ENCODE measurements at regions not wholly inside any gene's neighbourhood (a gene's known extent, or its start where the extent isn't known, plus 50 kb on each side); places are given as distances from the start of the nearest gene placed in this dataset.

- Histone ChIP-seq H3K9ac (ENCODE audit: low read length) (no peak overlapping the region), H2AK5ac (ENCODE audit: low read length, severe bottlenecking) (no peak overlapping the region), H3K27me3 (ENCODE audit: control insufficient read depth in 1 of 2, insufficient read depth in 1 of 2, low read length in 2 of 2) (no peaks in the 10 kb centered on the region), H3K4me3 (ENCODE audit: insufficient read depth in 1 of 2, low read depth in 1 of 2, low read length in 2 of 2) (no peak overlapping the region), H3K9me3 (ENCODE audit: control insufficient read depth, low read length) (no peaks in the 10 kb centered on the region), H2BK12ac (ENCODE audit: low read length in 2 of 2) (no peak overlapping the region), H3K4me1 (ENCODE audit: control insufficient read depth, insufficient read depth, low read depth, low read length) (no peaks in the 10 kb centered on the region), H3K4me2 (ENCODE audit: low read length, poor library complexity, severe bottlenecking) (no peak overlapping the region), H3K36me3 (ENCODE audit: control insufficient read depth in 1 of 2, insufficient read depth in 2 of 2, low read depth in 1 of 2, low read length in 2 of 2) (no peaks in the 10 kb centered on the region), H2BK120ac (ENCODE audit: low read depth, low read length) (no peak overlapping the region), H3K14ac (ENCODE audit: low read length in 2 of 2) (no peak overlapping the region), H4K8ac (ENCODE audit: low read length) (no peak overlapping the region), H4K91ac (ENCODE audit: low read length) (no peak overlapping the region), H3K18ac (ENCODE audit: low read depth in 1 of 2, low read length in 2 of 2) (no peak overlapping the region), H3K27ac (ENCODE audit: low read length, poor library complexity, severe bottlenecking) (no peak overlapping the region), H3K79me1 (replicated peaks; ENCODE audit: low read length, poor library complexity, severe bottlenecking) (no peaks in the 10 kb centered on the region), H2AFZ (ENCODE audit: low read depth, low read length) (no peak overlapping the region), H2BK5ac (ENCODE audit: low read depth, low read length, poor library complexity, severe bottlenecking) (no peak overlapping the region), H3K23ac (ENCODE audit: low read length in 2 of 2) (no peak overlapping the region), H3K4ac (ENCODE audit: low read depth in 1 of 2, low read length in 2 of 2) (no peak overlapping the region), H2BK15ac (ENCODE audit: low read depth, poor library complexity, severe bottlenecking) (no peak overlapping the region)
- WGBS = 97% methylated on average over 2 of the region's 6 CpGs
- no peak for DNase-seq
Observed at GRCh38 chr1:67632356-67632755, 52.6 kb upstream of the GADD45A start.

- 88% methylated on average over 10 of the region's 10 CpGs for WGBS
- no peak overlapping the region for H4K8ac ChIP-seq (ENCODE audit: low read length)
Observed at GRCh38 chr1:67632811-67633655, 52.0 kb upstream of the GADD45A start.

GRCh38 chr1:67634396-67634935, 50.5 kb upstream of the GADD45A start:
- no peak overlapping the region for H2BK5ac ChIP-seq (ENCODE audit: low read depth, low read length, poor library complexity, severe bottlenecking)
- no peak overlapping the region for H3K9ac ChIP-seq (ENCODE audit: low read length)
- no peak overlapping the region for H2AK5ac ChIP-seq (ENCODE audit: low read length, severe bottlenecking)
- no peaks in the 10 kb centered on the region for H3K4me1 ChIP-seq (ENCODE audit: control insufficient read depth, insufficient read depth, low read depth, low read length)
- no peaks in the 10 kb centered on the region for H3K27me3 ChIP-seq (ENCODE audit: control insufficient read depth in 1 of 2, insufficient read depth in 1 of 2, low read length in 2 of 2)
- H3K27ac ChIP-seq (ENCODE audit: low read length, poor library complexity, severe bottlenecking) = no peak overlapping the region
- H4K8ac ChIP-seq (ENCODE audit: low read length) = no peak overlapping the region
- H3K79me1 ChIP-seq (replicated peaks; ENCODE audit: low read length, poor library complexity, severe bottlenecking) = no peaks in the 10 kb centered on the region
- no peaks in the 10 kb centered on the region for H3K9me3 ChIP-seq (ENCODE audit: control insufficient read depth, low read length)
- DNase-seq = no peak
- H2BK12ac ChIP-seq (ENCODE audit: low read length in 2 of 2) = no peak overlapping the region
- no peak overlapping the region for H2BK120ac ChIP-seq (ENCODE audit: low read depth, low read length)
- 95% methylated on average over 6 of the region's 6 CpGs for WGBS
- H4K91ac ChIP-seq (ENCODE audit: low read length) = no peak overlapping the region
- no peak overlapping the region for H3K4me2 ChIP-seq (ENCODE audit: low read length, poor library complexity, severe bottlenecking)
- no peak overlapping the region for H2AFZ ChIP-seq (ENCODE audit: low read depth, low read length)
- H3K14ac ChIP-seq (ENCODE audit: low read length in 2 of 2) = no peak overlapping the region
- H3K18ac ChIP-seq (ENCODE audit: low read depth in 1 of 2, low read length in 2 of 2) = no peak overlapping the region
- H3K4me3 ChIP-seq (ENCODE audit: insufficient read depth in 1 of 2, low read depth in 1 of 2, low read length in 2 of 2) = no peak overlapping the region
- no peaks in the 10 kb centered on the region for H3K36me3 ChIP-seq (ENCODE audit: control insufficient read depth in 1 of 2, insufficient read depth in 2 of 2, low read depth in 1 of 2, low read length in 2 of 2)
- no peak overlapping the region for H3K4ac ChIP-seq (ENCODE audit: low read depth in 1 of 2, low read length in 2 of 2)
- no peak overlapping the region for H2BK15ac ChIP-seq (ENCODE audit: low read depth, poor library complexity, severe bottlenecking)
- H3K23ac ChIP-seq (ENCODE audit: low read length in 2 of 2) = no peak overlapping the region

More at GRCh38 chr1:67632811-67633655, 52.0 kb upstream of the GADD45A start:
- H2BK5ac ChIP-seq (ENCODE audit: low read depth, low read length, poor library complexity, severe bottlenecking) = no peak overlapping the region
- no peak overlapping the region for H3K9ac ChIP-seq (ENCODE audit: low read length)
- no peak overlapping the region for H3K4ac ChIP-seq (ENCODE audit: low read depth in 1 of 2, low read length in 2 of 2)
- no peaks in the 10 kb centered on the region for H3K27me3 ChIP-seq (ENCODE audit: control insufficient read depth in 1 of 2, insufficient read depth in 1 of 2, low read length in 2 of 2)
- no peak overlapping the region for H3K18ac ChIP-seq (ENCODE audit: low read depth in 1 of 2, low read length in 2 of 2)
- DNase-seq = no peak
- no peak overlapping the region for H2BK12ac ChIP-seq (ENCODE audit: low read length in 2 of 2)
- H4K91ac ChIP-seq (ENCODE audit: low read length) = no peak overlapping the region
- no peak overlapping the region for H3K23ac ChIP-seq (ENCODE audit: low read length in 2 of 2)
- no peak overlapping the region for H2AFZ ChIP-seq (ENCODE audit: low read depth, low read length)
- no peak overlapping the region for H3K4me3 ChIP-seq (ENCODE audit: insufficient read depth in 1 of 2, low read depth in 1 of 2, low read length in 2 of 2)
- no peaks in the 10 kb centered on the region for H3K36me3 ChIP-seq (ENCODE audit: control insufficient read depth in 1 of 2, insufficient read depth in 2 of 2, low read depth in 1 of 2, low read length in 2 of 2)
- H3K14ac ChIP-seq (ENCODE audit: low read length in 2 of 2) = no peak overlapping the region
- H2AK5ac ChIP-seq (ENCODE audit: low read length, severe bottlenecking) = no peak overlapping the region
- no peak overlapping the region for H2BK15ac ChIP-seq (ENCODE audit: low read depth, poor library complexity, severe bottlenecking)
- H3K4me2 ChIP-seq (ENCODE audit: low read length, poor library complexity, severe bottlenecking) = no peak overlapping the region
- H3K4me1 ChIP-seq (ENCODE audit: control insufficient read depth, insufficient read depth, low read depth, low read length) = no peaks in the 10 kb centered on the region
- no peak overlapping the region for H2BK120ac ChIP-seq (ENCODE audit: low read depth, low read length)
- no peaks in the 10 kb centered on the region for H3K79me1 ChIP-seq (replicated peaks; ENCODE audit: low read length, poor library complexity, severe bottlenecking)
- H3K27ac ChIP-seq (ENCODE audit: low read length, poor library complexity, severe bottlenecking) = no peak overlapping the region
- no peaks in the 10 kb centered on the region for H3K9me3 ChIP-seq (ENCODE audit: control insufficient read depth, low read length)

GRCh38 chr1:67635055-67635809, 49.8 kb upstream of the GADD45A start:
- H3K14ac ChIP-seq (ENCODE audit: low read length in 2 of 2) = no peak overlapping the region
- H2AK5ac ChIP-seq (ENCODE audit: low read length, severe bottlenecking) = no peak overlapping the region
- H3K9me3 ChIP-seq (ENCODE audit: control insufficient read depth, low read length) = no peaks in the 10 kb centered on the region
- no peak overlapping the region for H2AFZ ChIP-seq (ENCODE audit: low read depth, low read length)
- H3K18ac ChIP-seq (ENCODE audit: low read depth in 1 of 2, low read length in 2 of 2) = no peak overlapping the region
- H3K9ac ChIP-seq (ENCODE audit: low read length) = no peak overlapping the region
- H4K8ac ChIP-seq (ENCODE audit: low read length) = no peak overlapping the region
- DNase-seq = no peak
- no peak overlapping the region for H3K4ac ChIP-seq (ENCODE audit: low read depth in 1 of 2, low read length in 2 of 2)
- H4K91ac ChIP-seq (ENCODE audit: low read length) = no peak overlapping the region
- no peak overlapping the region for H3K4me2 ChIP-seq (ENCODE audit: low read length, poor library complexity, severe bottlenecking)
- H3K23ac ChIP-seq (ENCODE audit: low read length in 2 of 2) = no peak overlapping the region
- no peaks in the 10 kb centered on the region for H3K36me3 ChIP-seq (ENCODE audit: control insufficient read depth in 1 of 2, insufficient read depth in 2 of 2, low read depth in 1 of 2, low read length in 2 of 2)
- no peak overlapping the region for H3K27ac ChIP-seq (ENCODE audit: low read length, poor library complexity, severe bottlenecking)
- no peak overlapping the region for H2BK12ac ChIP-seq (ENCODE audit: low read length in 2 of 2)
- no peak overlapping the region for H2BK5ac ChIP-seq (ENCODE audit: low read depth, low read length, poor library complexity, severe bottlenecking)
- no peak overlapping the region for H2BK15ac ChIP-seq (ENCODE audit: low read depth, poor library complexity, severe bottlenecking)
- no peak overlapping the region for H2BK120ac ChIP-seq (ENCODE audit: low read depth, low read length)
- WGBS = 91% methylated on average over 14 of the region's 14 CpGs
- no peaks in the 10 kb centered on the region for H3K79me1 ChIP-seq (replicated peaks; ENCODE audit: low read length, poor library complexity, severe bottlenecking)
- H3K4me1 ChIP-seq (ENCODE audit: control insufficient read depth, insufficient read depth, low read depth, low read length) = no peaks in the 10 kb centered on the region
- no peaks in the 10 kb centered on the region for H3K27me3 ChIP-seq (ENCODE audit: control insufficient read depth in 1 of 2, insufficient read depth in 1 of 2, low read length in 2 of 2)
- no peak overlapping the region for H3K4me3 ChIP-seq (ENCODE audit: insufficient read depth in 1 of 2, low read depth in 1 of 2, low read length in 2 of 2)

All from mesenchymal stem cell (in vitro differentiated cells and primary cell).